GM04504 (cell line): ENCODE measurements at regions not wholly inside any gene's neighbourhood (a gene's known extent, or its start where the extent isn't known, plus 50 kb on each side); places are given as distances from the start of the nearest gene placed in this dataset.
"Not testable (repeated sequence)": the region's sequence is repeated elsewhere in the genome, so short reads cannot be mapped to it uniquely, and the experiment has no call there.

Source experiments
- DNase-seq: peaks from one replicate; pipeline ENCODE4 v3.0.0-alpha.2; 2012; ENCODE audit warnings: low read depth

GRCh38 chr7:94109556-94109955, 105.4 kb upstream of the BET1 start:
- no peak for DNase-seq

GRCh38 chr7:94111009-94111408, 106.9 kb upstream of the BET1 start:
- no peak for DNase-seq

GRCh38 chr7:94115316-94115715, 111.2 kb upstream of the BET1 start:
- no peak for DNase-seq

GRCh38 chr7:94123136-94123535, 119.0 kb upstream of the BET1 start:
- no peak for DNase-seq

GRCh38 chr7:94127026-94127425, 122.9 kb upstream of the BET1 start:
- DNase-seq, result peak; percentile 35

- DNase-seq, result no peak
Observed at GRCh38 chr7:94128072-94128471, 123.9 kb upstream of the BET1 start.

- peak; percentile 44 for DNase-seq
Observed at GRCh38 chr7:94129443-94130140, 125.4 kb upstream of the BET1 start.

- DNase-seq, result no peak
Observed at GRCh38 chr7:94130716-94131115, 126.6 kb upstream of the BET1 start.

- no peak for DNase-seq
Observed at GRCh38 chr7:94133460-94133859, 129.3 kb upstream of the BET1 start.

- DNase-seq, result no peak
Observed at GRCh38 chr7:94135180-94135579, 131.0 kb upstream of the BET1 start.

GRCh38 chr7:94142281-94142680, 138.1 kb upstream of the BET1 start:
- no peak for DNase-seq

- DNase-seq, result peak; percentile 22
Observed at GRCh38 chr7:94145602-94146001, 141.4 kb upstream of the BET1 start.

GRCh38 chr7:94146408-94146807, 142.3 kb upstream of the BET1 start:
- DNase-seq, result no peak

- DNase-seq, result no peak
Observed at GRCh38 chr7:94149789-94150545, 145.8 kb upstream of the BET1 start.

- DNase-seq, result no peak
Observed at GRCh38 chr7:94154182-94154581, 150.0 kb upstream of the BET1 start.

- DNase-seq, result no peak
Observed at GRCh38 chr7:94154858-94155257, 150.7 kb upstream of the BET1 start.

GRCh38 chr7:94157659-94158306, 153.6 kb upstream of the BET1 start:
- DNase-seq, result not testable (repeated sequence)

GRCh38 chr7:94160719-94161435, 156.7 kb upstream of the BET1 start:
- no peak for DNase-seq

GRCh38 chr7:94161476-94161875, 157.3 kb upstream of the BET1 start:
- no peak for DNase-seq

GRCh38 chr7:94169682-94170081, 165.5 kb upstream of the BET1 start:
- DNase-seq, result no peak

GRCh38 chr7:94170836-94171235, 166.7 kb upstream of the BET1 start:
- no peak for DNase-seq

GRCh38 chr7:94173436-94173835, 169.3 kb upstream of the BET1 start:
- no peak for DNase-seq

- no peak for DNase-seq
Observed at GRCh38 chr7:94174375-94174774, 170.2 kb upstream of the BET1 start.
